HG03439 (cell line): ENCODE measurements at regions not wholly inside any gene's neighbourhood (a gene's known extent, or its start where the extent isn't known, plus 50 kb on each side); places are given as distances from the start of the nearest gene placed in this dataset.
"Not testable (repeated sequence)": the region's sequence is repeated elsewhere in the genome, so short reads cannot be mapped to it uniquely, and the experiment has no call there.

Experiments used
- ATAC-seq: cut with Tn5 transposase; IDR thresholded peaks from one replicate; pipeline ENCODE4 v1.9.1; 2021; ENCODE audit warnings: mild to moderate bottlenecking, moderate library complexity; ENCODE audit not compliant: unreplicated experiment

- ATAC-seq: not testable (repeated sequence)
Measured at GRCh38 chr7:67358738-67359137, 362.1 kb downstream of the TYW1 start.

DNA sequence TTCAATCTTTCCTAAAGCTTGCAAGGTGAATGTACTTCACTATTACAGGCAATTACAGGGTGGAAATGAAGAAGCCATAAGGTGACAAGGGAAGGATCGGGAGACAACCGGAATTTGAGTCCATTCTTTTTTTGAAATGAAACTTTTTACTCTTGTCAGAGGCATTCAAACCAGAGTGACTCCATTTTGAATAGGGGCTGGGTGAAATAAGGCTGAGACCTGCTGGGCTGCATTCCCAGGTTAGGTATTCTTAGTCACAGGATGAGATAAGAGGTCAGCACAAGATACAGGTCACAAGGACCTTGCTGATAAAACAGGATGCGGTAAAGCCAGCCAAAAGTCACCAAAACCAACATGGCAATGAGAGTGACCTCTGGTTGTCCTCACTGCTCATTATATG lies 363.3 kb downstream of the TYW1 start:
- no peak for ATAC-seq

DNA sequence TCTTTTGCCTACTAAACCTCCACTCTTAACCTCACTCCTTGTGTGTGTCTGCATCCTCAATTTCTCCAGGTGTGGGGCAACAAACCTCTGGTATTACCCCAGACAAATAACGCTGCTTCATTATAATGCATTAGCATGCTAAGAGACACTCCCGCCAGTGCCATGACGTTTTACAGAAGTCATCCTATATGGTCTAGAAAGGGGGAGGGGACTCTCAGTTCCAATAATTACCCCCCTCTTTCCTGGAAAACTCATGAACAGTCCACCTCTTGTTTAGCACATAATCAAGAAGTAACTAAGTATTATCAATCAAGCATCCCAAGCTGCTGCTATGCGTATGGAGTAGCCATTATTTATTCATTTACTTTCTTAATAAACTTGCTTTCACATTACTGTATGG lies 364.5 kb downstream of the TYW1 start:
- ATAC-seq: no peak

DNA sequence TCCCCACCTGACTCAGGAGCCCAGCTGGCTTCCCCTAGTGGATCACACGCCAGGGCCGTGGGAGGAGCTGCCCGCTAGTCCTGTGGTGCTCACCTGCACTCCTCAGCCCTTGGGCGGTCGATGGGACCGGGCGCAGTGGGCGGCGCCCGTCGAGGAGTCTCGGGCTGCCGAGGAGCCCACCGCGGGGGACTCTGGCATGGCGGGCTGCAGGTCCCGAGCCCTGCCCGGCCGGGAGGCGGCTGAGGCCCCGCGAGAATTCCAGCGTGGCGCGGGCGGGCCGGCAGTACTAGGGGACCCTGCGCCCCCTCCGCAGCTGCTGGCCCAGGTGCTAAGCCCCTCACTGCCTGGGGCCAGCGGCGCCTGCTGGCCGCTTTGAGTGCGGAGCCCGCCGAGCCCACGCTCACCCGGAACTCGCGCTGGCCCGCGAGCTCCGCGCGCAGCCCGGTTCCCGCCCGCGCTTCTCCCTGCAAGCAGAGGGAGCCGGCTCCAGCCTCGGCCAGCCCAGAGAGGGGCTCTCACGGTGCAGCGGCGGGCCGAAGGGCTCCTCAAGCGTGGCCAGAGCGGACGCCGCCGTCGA lies 367.9 kb downstream of the TYW1 start:
- no peak for ATAC-seq

GRCh38 chr7:67371429-67372305 lies 375.0 kb downstream of the TYW1 start:
- peak; percentile 91 for ATAC-seq

DNA sequence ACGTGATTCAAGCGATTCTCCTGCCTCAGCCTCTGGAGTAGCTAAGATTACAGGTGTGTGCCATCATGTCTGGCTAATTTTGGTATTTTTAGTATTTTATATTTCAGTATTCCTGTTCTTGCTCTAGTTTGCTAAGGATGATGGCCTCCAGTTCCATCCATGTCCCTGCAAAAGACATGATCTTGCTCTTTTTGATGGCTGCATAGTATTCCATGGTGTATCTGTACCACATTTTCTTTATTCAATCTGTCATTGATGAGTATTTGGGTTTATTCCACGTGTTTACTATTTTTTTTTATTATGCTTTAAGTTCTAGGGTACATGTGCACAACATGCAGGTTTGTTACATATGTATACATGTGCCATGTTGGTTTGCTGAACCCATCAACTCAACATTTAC lies 376.8 kb downstream of the TYW1 start:
- not testable (repeated sequence) for ATAC-seq

GRCh38 chr7:67375427-67375826 lies 378.8 kb downstream of the TYW1 start:
- no peak for ATAC-seq

GRCh38 chr7:67377939-67378862 lies 381.6 kb downstream of the TYW1 start:
- ATAC-seq: peak; percentile 58

DNA sequence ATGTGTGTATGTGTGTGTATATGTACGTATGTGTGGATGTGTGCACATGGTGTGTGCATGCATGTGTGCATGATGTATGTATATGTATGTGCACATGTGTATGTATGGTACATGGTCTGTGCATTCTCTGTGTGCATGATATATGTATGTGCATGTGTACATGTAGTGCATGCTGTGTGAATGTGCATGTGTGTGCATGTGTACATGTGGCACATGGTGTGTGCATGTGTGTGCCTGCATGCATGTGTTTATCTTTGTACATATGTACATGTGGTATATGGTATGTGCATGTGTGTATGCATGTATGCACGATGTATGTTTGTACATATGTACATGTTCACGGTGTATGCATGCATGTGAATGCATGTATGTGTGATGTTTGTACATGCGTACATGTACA lies 383.7 kb downstream of the TYW1 start:
- no peak for ATAC-seq

GRCh38 chr7:67380858-67381257 lies 384.2 kb downstream of the TYW1 start:
- ATAC-seq: no peak

DNA sequence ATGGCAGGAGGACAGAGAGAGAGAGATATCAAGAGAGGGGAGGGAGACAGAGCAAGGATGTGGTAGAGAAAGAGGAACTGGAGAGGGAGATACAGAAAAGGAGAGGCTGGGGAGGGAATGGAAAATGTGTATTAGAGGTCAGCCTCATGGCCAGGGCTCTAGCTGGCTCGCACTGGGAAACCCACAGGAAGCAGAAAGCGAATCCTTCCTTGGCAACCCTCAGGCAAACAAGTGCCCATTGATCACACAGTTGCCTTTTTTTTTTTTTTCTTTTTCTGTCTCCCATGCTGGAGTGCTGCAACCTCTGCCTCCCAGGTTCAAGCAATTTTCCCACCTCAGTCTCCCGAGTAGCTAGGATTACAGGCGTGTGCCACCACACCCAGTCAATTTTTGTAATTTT lies 391.2 kb downstream of the TYW1 start:
- no peak for ATAC-seq

DNA sequence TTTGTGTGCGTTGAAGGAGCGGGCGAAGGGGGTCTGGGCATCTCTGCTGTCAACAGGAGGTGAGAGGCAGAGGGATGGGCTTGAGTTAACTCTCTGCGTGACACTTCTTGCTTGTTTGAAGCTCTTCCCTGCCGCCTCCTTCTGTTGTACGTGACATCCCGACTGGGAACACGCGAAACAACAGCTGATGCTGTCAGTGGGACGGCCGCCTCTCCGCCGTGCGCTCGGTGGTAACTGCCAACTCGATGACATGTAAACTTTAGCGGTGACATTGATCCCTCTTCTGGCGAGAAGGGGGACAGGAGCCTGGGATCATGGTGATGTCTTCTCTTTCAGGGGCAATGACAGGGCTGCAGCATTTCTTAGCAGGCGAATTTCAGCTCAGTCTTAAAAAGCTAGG lies 394.5 kb downstream of the TYW1 start:
- no peak for ATAC-seq

DNA sequence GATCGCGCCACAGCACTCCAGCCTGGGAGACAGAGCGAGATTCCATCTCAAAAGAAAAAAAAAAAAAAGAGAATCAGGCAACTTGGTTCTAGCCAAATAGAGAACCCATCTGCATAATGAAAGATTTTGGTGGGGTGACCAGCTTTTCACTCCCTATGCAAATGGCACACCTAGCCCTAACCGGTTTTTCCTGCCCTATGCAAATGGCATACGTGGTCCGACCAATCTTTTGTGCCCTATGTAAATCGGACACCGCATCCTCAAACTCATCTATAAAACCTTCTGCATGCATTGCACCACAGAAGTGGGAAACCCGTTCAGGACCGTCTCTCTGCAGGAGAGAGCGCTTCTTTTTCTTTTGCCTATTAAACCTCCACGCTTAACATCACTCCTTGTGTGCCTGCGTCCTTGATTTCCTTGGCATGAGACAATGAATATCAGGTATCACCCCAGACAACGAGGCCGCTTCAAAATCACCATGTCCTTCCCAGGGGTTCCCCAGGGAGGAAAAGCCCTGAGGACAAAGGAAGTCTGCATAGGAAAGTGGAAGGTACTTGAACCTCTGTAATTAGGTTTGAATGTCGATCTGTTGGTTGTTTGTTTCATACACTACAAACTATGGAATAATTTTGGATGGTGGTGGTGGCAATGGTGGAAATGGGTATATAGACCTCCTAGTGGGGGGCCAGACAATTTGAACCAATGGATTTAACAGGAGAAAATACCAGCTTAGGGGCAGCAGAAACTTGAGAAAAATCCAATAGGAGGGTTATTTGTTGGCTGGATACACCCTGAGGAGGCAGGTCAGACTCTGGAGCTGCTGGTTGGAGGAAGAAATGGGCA lies 396.2 kb downstream of the TYW1 start:
- no peak for ATAC-seq

GRCh38 chr7:67393903-67394302 lies 397.3 kb downstream of the TYW1 start:
- ATAC-seq: no peak

DNA sequence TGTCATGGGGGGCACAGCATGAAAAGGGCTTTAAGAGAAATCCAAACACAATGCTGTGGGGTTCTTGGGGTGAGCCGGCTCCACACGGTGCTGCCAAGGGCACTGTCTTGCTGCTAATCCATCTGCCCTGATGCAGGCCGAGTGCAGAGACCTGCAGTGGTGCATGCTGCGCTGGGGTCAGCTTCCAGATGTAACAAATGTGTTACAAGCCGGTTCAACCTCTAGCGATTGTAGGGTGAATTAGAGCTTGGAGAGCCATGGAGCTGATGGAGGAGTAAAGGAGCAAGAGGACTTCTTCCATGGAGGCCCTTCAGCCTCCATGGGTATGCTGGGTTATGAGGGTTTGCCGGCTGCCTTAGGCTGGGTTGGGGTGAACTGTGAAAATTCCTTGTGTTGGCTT lies 402.3 kb downstream of the TYW1 start:
- no peak for ATAC-seq

DNA sequence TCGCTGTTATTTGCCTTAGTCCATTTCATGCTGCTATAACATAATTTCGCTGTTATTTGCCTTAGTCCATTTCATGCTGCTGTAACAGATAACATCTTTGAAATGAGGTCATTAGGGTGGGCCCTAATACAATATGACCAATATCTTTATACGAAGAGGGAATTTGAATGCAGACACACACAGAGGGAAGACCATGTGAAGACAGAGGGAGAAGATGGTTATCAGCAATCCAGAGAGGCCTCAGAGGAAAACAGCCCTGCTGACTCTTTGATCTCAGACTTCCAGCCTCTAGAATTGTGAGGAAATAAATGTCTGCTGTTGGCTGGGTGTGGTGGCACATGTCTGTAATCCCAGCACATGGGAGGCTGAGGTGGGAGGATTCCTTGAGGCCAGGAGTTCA lies 404.9 kb downstream of the TYW1 start:
- no peak for ATAC-seq

DNA sequence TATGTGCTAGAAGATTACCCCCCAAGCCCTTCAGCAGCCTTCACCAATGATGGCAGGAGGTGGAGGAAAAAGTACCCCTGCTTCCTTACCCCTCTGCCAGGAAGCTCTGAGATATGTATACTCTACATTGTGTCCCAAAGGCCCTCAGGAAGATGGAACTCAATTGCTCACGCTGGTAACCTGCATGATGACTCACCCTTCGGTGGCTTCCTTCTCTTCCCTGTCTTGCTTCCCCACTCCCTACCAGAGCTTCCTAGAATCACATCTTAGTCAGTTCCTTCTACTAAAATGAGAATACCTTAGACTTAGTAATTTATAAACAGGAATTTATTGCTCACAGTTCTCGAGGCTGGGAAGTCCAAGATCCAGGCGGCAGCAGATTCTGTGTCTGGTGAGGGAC lies 405.6 kb downstream of the TYW1 start:
- no peak for ATAC-seq

GRCh38 chr7:67406976-67407375 lies 410.3 kb downstream of the TYW1 start:
- ATAC-seq: no peak

DNA sequence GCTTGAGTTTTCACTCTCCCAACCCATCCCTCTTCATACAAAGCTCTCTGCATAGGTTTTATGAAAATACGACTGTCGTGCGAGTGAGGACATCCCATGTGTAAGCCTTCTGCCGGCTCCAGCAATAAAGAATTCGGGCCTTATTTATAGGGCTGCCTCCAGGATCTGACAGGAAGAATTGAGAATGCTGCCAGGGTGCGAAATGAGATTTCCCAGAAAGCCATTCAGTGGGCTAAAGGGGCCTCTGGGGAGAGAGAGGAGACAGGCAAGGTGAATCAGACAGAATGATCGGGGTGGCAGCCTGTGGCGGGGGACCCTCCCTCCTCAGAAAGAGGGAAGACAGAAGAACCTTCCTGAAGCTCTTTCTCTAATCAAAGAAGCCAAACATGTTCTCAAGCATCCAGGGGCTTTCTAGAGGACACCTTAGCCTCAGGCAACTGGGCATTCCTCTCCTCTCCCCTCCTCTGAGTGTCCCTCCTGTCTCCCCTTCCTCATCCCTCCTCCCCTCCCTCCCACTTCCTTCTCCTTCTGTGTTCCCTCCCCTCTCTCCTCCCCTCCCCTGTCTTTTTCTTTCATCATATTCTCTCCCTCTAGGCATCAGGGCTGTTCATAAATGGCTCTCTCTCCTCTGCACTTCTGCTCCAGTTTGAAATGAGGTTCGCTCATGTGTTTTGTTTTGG lies 410.9 kb downstream of the TYW1 start:
- no peak for ATAC-seq

- ATAC-seq: no peak
Measured at GRCh38 chr7:67408109-67408508, 411.5 kb downstream of the TYW1 start.
